22Rv1 (cell line): ENCODE measurements at regions not wholly inside any gene's neighbourhood (a gene's known extent, or its start where the extent isn't known, plus 50 kb on each side); places are given as distances from the start of the nearest gene placed in this dataset.
"Not testable (repeated sequence)": the region's sequence is repeated elsewhere in the genome, so short reads cannot be mapped to it uniquely, and the experiment has no call there.

Source experiments
- H3K27ac ChIP-seq: fragments of 450-650 bp; 2 replicates; pipeline ENCODE4 v1.5.1; 2017
- ZFX ChIP-seq: fragments of 450-650 bp; IDR thresholded peaks from 2 replicates; pipeline ENCODE4 v1.6.1; 2017; ENCODE audit warnings: antibody characterized with exemption, borderline replicate concordance
- TF ChIP-seq, protein P1 (sequence below): fragments of 450-650 bp; IDR thresholded peaks from 2 replicates; pipeline ENCODE4 v1.5.1; 2017; ENCODE audit warnings: mild to moderate bottlenecking

DNA sequence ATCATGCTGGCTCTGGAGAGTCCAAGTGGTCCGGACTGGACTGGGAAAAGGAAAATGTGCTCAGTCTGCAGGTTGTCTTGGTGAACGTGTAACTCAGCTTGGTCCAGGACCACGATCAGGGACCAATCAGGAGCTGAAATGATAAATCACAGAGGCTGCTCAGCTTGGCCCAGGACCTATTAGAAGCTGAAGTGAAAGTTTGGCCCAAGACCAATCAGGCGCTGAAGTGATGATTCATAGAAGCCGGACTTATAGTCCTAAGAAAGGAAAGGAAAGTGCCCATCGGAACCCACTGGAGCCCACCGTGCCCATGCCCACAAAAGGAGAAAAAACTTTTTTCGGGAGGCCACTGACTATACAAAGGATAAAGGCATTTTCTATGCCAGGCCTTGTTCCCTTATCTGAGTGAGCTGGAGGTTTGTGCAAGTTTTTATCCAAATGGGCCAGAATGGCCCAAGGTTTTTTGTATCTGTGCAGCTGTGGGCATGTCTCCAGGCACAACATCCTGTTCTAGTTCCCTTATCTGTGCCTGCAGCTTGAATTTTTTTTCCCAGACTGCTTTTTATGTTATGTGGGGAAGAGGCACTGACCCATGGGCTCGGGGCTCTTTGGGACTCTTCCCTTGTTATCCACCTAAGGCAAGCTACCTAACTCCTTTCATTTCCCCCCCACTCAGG, 194.4 kb downstream of the FAM133A start:
- TF ChIP-seq, protein P1, sequence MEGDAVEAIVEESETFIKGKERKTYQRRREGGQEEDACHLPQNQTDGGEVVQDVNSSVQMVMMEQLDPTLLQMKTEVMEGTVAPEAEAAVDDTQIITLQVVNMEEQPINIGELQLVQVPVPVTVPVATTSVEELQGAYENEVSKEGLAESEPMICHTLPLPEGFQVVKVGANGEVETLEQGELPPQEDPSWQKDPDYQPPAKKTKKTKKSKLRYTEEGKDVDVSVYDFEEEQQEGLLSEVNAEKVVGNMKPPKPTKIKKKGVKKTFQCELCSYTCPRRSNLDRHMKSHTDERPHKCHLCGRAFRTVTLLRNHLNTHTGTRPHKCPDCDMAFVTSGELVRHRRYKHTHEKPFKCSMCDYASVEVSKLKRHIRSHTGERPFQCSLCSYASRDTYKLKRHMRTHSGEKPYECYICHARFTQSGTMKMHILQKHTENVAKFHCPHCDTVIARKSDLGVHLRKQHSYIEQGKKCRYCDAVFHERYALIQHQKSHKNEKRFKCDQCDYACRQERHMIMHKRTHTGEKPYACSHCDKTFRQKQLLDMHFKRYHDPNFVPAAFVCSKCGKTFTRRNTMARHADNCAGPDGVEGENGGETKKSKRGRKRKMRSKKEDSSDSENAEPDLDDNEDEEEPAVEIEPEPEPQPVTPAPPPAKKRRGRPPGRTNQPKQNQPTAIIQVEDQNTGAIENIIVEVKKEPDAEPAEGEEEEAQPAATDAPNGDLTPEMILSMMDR = no peak
- no peak for TF ChIP-seq ZFX
- H3K27ac ChIP-seq = no peak overlapping the region

DNA sequence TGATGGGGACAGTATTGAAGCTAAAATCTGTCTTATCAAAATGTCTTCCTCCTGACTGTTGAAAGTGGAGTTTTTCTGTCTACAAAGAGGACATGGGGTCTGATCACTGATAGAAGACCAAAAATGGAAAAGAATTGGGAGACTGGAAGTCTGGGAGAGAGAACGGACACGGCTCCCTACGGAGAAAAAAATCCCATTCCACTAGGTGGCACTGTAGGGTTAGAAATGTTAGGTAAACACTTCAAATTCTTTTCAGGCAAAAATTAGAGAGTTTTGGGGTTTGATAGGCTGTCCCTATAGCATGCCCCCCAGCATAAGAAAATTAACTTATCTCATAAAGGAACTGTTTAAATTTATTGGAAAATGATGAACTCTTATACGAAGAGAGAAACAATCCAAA, 200.5 kb downstream of the FAM133A start:
- no peak for TF ChIP-seq ZFX
- TF ChIP-seq, protein P1 = peak; percentile 46
- H3K27ac ChIP-seq = no peak overlapping the region

DNA sequence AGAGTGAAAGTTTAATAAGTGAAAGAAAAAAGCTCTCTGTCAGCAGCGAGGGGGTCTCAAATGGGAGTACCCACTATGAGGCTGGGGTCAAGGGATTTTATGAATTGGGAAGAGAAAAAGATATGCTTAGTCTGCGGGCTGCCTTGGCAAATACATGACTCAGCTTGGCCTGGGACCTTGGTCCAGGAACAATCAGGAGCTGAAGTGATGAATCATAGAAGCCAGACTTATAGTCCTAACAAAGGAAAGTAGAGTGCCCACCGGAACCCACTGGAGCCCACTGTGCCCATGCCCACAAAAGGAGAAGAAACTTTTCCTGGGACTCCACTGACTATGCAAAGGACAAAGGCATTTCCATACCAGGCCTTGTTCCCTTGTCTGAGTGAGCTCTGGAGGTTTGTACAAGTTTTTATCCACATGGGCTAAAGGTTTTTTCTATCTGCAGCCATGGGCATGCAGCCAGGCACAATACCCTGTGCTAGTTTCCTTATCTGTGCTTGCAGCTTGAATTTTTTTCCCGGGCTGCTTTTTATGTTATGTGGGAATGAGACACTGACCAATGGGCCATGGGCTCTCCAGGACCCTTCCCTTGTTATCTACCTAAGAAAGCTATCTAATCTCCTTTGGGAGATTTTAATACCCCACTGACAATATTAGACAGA, 201.7 kb downstream of the FAM133A start:
- H3K27ac ChIP-seq = no peak overlapping the region
- TF ChIP-seq, protein P1 = no peak
- TF ChIP-seq ZFX = no peak

DNA sequence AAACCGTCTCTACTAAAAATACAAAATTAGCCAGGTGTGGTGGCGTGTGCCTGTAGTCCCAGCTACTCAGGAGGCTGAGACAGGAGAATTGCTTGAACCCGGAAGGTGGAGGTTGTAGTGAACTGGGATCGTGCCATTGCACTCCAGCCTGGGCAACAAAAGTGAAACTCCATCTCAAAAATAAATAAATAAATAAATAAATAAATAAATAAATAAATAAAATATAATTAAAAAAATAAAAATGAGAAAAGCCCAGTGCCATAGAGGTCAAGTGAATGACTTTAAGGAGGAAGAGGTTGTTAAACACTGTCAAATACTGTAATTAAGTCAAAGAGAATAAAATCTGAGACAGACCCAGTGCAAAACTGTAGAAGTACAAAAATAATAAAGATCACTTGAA, 247.0 kb downstream of the FAM133A start:
- H3K27ac ChIP-seq = not testable (repeated sequence)

DNA sequence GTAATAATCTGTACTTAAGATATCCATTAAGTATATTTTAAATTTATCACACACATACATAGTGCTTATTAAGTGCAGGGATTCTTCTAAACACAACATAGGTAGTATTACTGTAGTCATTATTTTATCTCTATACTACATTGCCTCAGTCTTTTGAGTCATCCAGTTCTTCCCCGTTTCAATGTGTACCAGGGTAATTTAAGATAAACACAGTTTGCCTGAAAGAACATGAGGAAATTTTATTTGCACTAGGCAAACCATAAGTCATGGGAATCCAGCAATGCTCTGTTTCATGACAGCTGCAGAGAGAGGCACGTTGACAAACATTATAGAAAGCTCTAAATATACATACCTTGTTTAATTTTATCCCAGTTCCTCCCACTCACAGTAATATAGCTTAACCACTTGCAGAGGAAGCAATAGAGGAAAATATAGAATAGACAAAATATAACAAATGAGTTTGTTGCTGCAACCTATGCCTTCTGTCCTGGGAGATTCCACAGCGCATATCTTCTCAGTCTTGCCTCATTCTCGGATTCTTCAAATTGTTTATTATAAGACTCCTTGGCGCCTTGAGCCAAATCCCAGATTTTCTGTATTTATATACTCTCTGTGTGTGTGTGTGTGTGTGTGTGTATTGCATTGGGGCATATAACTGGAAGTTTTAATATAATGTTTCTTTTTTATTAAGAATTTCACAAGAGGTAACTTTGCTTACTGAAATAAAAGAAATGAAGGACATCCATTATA, 258.6 kb downstream of the FAM133A start:
- TF ChIP-seq, protein P1 = no peak
- TF ChIP-seq ZFX = no peak
- 0 out of 2 replicates have a peak overlapping the region, but pooled peaks have one; percentile 25 for H3K27ac ChIP-seq

DNA sequence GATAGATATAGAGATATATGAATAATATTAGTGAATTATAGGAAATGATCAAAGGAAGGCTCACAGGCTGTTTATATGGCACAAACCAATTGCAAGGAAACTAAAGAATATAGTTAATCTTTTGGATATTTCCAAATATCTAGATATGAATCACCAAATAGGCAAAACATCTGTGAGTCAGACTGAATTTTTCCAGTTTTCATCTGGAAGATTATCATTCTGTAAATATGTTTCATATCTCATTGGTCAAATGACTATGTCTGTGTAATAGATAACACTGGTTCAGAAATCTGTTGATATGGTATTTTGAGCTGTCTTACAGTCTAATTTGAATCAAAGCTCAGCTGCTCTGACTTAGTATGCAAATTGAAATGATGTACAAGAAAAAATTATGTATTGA, 303.6 kb downstream of the FAM133A start:
- H3K27ac ChIP-seq = no peak overlapping the region
- TF ChIP-seq, protein P1 = no peak
- no peak for TF ChIP-seq ZFX

DNA sequence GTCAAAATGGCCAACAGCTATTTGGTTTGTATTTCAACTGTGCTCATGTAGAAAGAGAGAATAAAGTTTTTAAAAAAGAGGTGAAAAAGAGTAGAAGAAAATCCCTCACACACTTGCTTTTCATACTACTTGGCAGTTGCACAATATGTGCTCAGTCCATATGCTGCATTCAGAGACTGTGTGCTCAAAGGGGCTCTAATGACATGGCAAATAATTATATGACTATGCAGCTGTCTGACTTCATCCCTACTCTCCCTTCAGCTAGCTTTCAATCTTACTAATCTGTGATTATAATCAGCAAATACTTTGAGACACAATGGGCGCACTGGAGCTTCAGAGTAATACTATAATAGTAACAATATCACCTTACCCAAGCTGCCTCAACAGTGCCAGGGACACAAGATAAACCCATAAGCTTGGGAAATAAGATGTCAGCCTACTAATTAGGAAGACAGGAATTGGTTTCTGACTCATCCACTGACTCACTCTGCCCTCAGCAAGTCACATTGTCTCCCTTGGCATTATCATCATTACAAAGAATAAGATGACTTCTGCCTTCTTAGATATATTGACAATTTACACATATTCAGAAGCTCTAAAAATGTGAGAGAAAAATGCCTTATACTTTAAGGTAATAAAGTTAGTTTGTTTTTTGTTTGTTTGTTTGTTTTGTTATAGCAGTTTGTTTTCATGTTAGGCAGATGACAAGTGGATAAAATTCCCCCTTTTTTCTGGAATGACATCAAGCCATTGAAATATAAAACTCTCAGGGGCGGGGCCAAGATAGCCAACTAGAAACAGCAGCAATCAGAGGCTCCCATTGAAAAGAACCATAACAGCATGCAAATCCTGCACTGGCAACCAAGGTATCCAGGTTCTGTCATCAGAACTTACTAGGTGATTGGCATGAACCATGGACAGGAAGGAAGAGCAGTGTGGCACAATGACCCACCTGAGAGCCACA, 311.6 kb downstream of the FAM133A start:
- H3K27ac ChIP-seq = no peak overlapping the region
- TF ChIP-seq, protein P1 = no peak
